ENCODE measurements at regions not wholly inside any gene's neighbourhood (a gene's known extent, or its start where the extent isn't known, plus 50 kb on each side); places are given as distances from the start of the nearest gene placed in this dataset.

DNA sequence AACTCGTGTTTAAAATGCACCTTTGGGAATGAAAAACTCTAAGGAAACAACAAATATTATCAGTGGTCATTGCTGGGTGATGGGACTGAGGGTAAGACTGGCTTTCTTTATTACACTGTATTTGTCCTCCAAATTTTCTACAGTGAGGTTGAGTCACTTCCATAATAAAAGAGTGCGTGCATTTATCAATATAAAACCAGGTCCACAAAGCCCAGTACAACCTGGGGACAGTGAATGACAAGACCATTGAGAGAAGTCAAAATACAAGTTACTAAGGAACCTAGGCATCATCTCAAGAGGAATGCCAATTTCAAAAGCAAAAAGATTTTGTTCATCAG, 76.4 kb downstream of the MAGED4 start:
- Histone ChIP-seq H3K4me3 (ENCODE audit: low read depth, low read length, poor library complexity, severe bottlenecking) (peak overlapping the region; percentile 61), H3K27ac (ENCODE audit: low read depth, low read length, poor library complexity, severe bottlenecking) (peak overlapping the region; percentile 90), H3K36me3 (ENCODE audit: insufficient read depth, low read length, poor library complexity, severe bottlenecking) (no peaks in the 10 kb centered on the region), H3K4me1 (ENCODE audit: insufficient read depth, low read length, poor library complexity, severe bottlenecking) (peaks cover 28% of the 10 kb centered on the region), H3K9me3 (ENCODE audit: low read depth, low read length, poor library complexity, severe bottlenecking) (no peaks in the 10 kb centered on the region), H3K27me3 (replicated peaks; ENCODE audit: insufficient read depth, low read depth, low read length, poor library complexity) (no peaks in the 10 kb centered on the region)
- TF ChIP-seq, protein P1, sequence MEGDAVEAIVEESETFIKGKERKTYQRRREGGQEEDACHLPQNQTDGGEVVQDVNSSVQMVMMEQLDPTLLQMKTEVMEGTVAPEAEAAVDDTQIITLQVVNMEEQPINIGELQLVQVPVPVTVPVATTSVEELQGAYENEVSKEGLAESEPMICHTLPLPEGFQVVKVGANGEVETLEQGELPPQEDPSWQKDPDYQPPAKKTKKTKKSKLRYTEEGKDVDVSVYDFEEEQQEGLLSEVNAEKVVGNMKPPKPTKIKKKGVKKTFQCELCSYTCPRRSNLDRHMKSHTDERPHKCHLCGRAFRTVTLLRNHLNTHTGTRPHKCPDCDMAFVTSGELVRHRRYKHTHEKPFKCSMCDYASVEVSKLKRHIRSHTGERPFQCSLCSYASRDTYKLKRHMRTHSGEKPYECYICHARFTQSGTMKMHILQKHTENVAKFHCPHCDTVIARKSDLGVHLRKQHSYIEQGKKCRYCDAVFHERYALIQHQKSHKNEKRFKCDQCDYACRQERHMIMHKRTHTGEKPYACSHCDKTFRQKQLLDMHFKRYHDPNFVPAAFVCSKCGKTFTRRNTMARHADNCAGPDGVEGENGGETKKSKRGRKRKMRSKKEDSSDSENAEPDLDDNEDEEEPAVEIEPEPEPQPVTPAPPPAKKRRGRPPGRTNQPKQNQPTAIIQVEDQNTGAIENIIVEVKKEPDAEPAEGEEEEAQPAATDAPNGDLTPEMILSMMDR (conservative IDR thresholded peaks at IDR 0.05; ENCODE audit: low read depth, low read length) = no peak
- no peak for TF ChIP-seq EZH2 (IDR thresholded peaks at IDR 0.05; ENCODE audit: borderline replicate concordance, low read depth, low read length, poor library complexity, severe bottlenecking)
- TSS peak; percentile 92 for BruUV-seq (replicated peaks)
- no peak for DNase-seq (ENCODE audit: low spot score)
- ChIA-PET POLR2A (ENCODE audit: low non-redundant PET) (no interaction called here), CTCF (interaction anchor here (0.6 to 1.4 kb wide), 5 partner anchors 342 to 1510 kb away, joined by 3 to 16 read pairs (median 6); no protein-coding TSS in a partner anchor)
- intact Hi-C loops (cut with micrococcal nuclease; ENCODE audit: unreplicated experiment) = loop anchor here (2.0 to 10.0 kb wide), 2 partner anchors 620 to 646 kb away; partner anchors contain the start of gene CENPVL3

GRCh38 chrX:52261463-52262194, 76.9 kb downstream of the MAGED4 start:
- ChIA-PET CTCF (interaction anchor here (0.6 to 1.4 kb wide), 6 partner anchors 342 to 1510 kb away, joined by 3 to 16 read pairs (median 5); no protein-coding TSS in a partner anchor), POLR2A (ENCODE audit: low non-redundant PET) (no interaction called here)
- Histone ChIP-seq H3K36me3 (ENCODE audit: insufficient read depth, low read length, poor library complexity, severe bottlenecking) (no peaks in the 10 kb centered on the region), H3K27ac (ENCODE audit: low read depth, low read length, poor library complexity, severe bottlenecking) (peak overlapping the region; percentile 90), H3K27me3 (replicated peaks; ENCODE audit: insufficient read depth, low read depth, low read length, poor library complexity) (no peaks in the 10 kb centered on the region), H3K4me3 (ENCODE audit: low read depth, low read length, poor library complexity, severe bottlenecking) (peak overlapping the region; percentile 61), H3K9me3 (ENCODE audit: low read depth, low read length, poor library complexity, severe bottlenecking) (no peaks in the 10 kb centered on the region), H3K4me1 (ENCODE audit: insufficient read depth, low read length, poor library complexity, severe bottlenecking) (peaks cover 28% of the 10 kb centered on the region)
- TF ChIP-seq, protein P1 (conservative IDR thresholded peaks at IDR 0.05; ENCODE audit: low read depth, low read length) = peak; percentile 99
- TF ChIP-seq EZH2 (IDR thresholded peaks at IDR 0.05; ENCODE audit: borderline replicate concordance, low read depth, low read length, poor library complexity, severe bottlenecking) = no peak
- no TSS peak for BruUV-seq (replicated peaks)
- peak; percentile 96 for DNase-seq (ENCODE audit: low spot score)
- intact Hi-C loops (cut with micrococcal nuclease; ENCODE audit: unreplicated experiment) = loop anchor here (2.0 to 10.0 kb wide), 2 partner anchors 621 to 647 kb away; partner anchors contain the start of gene CENPVL3

DNA sequence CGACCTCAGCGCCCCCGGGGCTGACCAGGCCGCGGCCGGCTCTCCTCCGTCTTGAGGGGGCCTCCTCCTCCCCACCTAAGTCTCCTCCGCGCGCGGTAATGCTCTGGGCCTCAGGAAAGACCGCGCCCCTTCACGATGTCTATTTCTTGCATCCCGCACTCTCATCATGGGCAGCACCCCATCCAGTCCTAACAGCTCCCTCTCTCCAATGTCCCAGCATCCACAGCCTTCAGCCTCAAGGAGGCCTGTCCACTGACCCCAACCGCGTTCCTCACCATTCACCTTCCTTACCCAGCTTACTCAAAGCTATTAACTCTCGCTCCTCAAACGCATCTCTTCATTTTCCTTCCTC, 77.5 kb downstream of the MAGED4 start:
- intact Hi-C loops (cut with micrococcal nuclease; ENCODE audit: unreplicated experiment) = loop anchor here (10.0 kb wide), 1 partner anchor 647 kb away; the partner anchor contains the start of gene CENPVL3
- H3K4me3 ChIP-seq (ENCODE audit: low read depth, low read length, poor library complexity, severe bottlenecking) = peak overlapping the region; percentile 61
- no peaks in the 10 kb centered on the region for H3K27me3 ChIP-seq (replicated peaks; ENCODE audit: insufficient read depth, low read depth, low read length, poor library complexity)
- BruUV-seq (replicated peaks) = no TSS peak
- ChIA-PET CTCF (interaction anchor here (0.6 to 1.4 kb wide), 4 partner anchors 621 to 801 kb away, joined by 3 to 16 read pairs (median 5); no protein-coding TSS in a partner anchor), POLR2A (ENCODE audit: low non-redundant PET) (no interaction called here)
- H3K27ac ChIP-seq (ENCODE audit: low read depth, low read length, poor library complexity, severe bottlenecking) = peak overlapping the region; percentile 90
- H3K4me1 ChIP-seq (ENCODE audit: insufficient read depth, low read length, poor library complexity, severe bottlenecking) = peaks cover 28% of the 10 kb centered on the region
- DNase-seq (ENCODE audit: low spot score) = peak; percentile 33
- no peak for TF ChIP-seq EZH2 (IDR thresholded peaks at IDR 0.05; ENCODE audit: borderline replicate concordance, low read depth, low read length, poor library complexity, severe bottlenecking)
- TF ChIP-seq, protein P1 (conservative IDR thresholded peaks at IDR 0.05; ENCODE audit: low read depth, low read length) = no peak
- H3K9me3 ChIP-seq (ENCODE audit: low read depth, low read length, poor library complexity, severe bottlenecking) = no peaks in the 10 kb centered on the region
- no peaks in the 10 kb centered on the region for H3K36me3 ChIP-seq (ENCODE audit: insufficient read depth, low read length, poor library complexity, severe bottlenecking)

All from A673 (cell line).